ENCODE measurements at regions not wholly inside any gene's neighbourhood (a gene's known extent, or its start where the extent isn't known, plus 50 kb on each side); places are given as distances from the start of the nearest gene placed in this dataset.

DNA sequence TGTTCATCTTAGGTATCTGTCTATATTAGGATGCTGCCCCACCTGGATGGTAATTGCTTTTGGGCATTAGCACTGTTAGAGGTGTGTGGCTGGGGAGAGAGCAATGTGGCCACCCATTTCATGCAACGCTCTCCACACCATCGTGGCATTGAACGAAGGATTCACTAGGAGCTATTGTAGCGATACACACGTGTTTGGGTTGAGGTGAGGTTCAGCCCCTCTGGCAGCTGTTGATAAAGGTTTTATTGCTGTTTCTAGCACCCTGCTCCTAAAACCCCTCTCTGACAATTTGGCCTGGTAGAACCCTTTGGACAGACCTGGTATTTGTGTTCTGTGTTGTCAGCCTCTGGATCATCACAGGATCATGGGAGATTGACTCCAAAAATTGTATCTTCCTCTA, 280.9 kb downstream of the PRL start:
- TF ChIP-seq CTCF (IDR thresholded peaks at IDR 0.05; ENCODE audit: insufficient read depth, low read length) (no peak), SPI1 (IDR thresholded peaks at IDR 0.05; ENCODE audit: borderline replicate concordance, low read depth) (no peak)
